BJ (cell line): ENCODE measurements at regions not wholly inside any gene's neighbourhood (a gene's known extent, or its start where the extent isn't known, plus 50 kb on each side); places are given as distances from the start of the nearest gene placed in this dataset.

Source experiments
- CTCF ChIA-PET: fragments of 350-600 bp; formaldehyde crosslinking; extraction: SDS; loops from one replicate; lab custom pipeline; 2021; ENCODE audit warnings: antibody characterized with exemption, inconsistent platforms; lab: Yijun Ruan, JAX
- POLR2A ChIA-PET: fragments of 300-600 bp; sonication (Branson Sonifier 250); formaldehyde crosslinking; extraction: SDS; loops from one replicate; lab custom pipeline; 2021; ENCODE audit warnings: antibody characterized with exemption; lab: Charles Lee
- DNase-seq: peaks from one replicate; pipeline ENCODE4 v3.0.0-alpha.2; 2011; ENCODE audit warnings: low read depth
- H3K27me3 ChIP-seq: 2 replicates; pipeline ENCODE4 v1.6.0; 2011; ENCODE audit warnings: low read length; ENCODE audit not compliant: control insufficient read depth, insufficient read depth
- H3K36me3 ChIP-seq: 2 replicates; pipeline ENCODE4 v1.5.1; 2011; ENCODE audit warnings: low read length; ENCODE audit not compliant: control insufficient read depth, insufficient read depth
- H3K4me3 ChIP-seq: 2 replicates; pipeline ENCODE4 v1.5.1; 2011; ENCODE audit warnings: low read depth, mild to moderate bottlenecking, control low read depth, low read length
- CTCF ChIP-seq: IDR thresholded peaks from 2 replicates; pipeline ENCODE4 v1.5.1; 2011; ENCODE audit warnings: low read depth, mild to moderate bottlenecking, control low read depth, inconsistent platforms, low read length, moderate library complexity; ENCODE audit not compliant: insufficient read depth

GRCh38 chr21:15568516-15568915, 161.3 kb upstream of the USP25 start:
- CTCF ChIA-PET: interaction anchor here (0.8 to 1.4 kb wide), 4 partner anchors 9 to 47 kb away, joined by 3 read pairs; no protein-coding TSS in a partner anchor
- Histone ChIP-seq H3K27me3 (no peaks in the 10 kb centered on the region), H3K4me3 (no peak overlapping the region), H3K36me3 (no peaks in the 10 kb centered on the region)
- TF ChIP-seq CTCF: no peak
- DNase-seq: no peak
- POLR2A ChIA-PET: no interaction called here

- H3K4me3 ChIP-seq: no peak overlapping the region
- no peak for TF ChIP-seq CTCF
- ChIA-PET CTCF (interaction anchor here (1.2 kb wide), 1 partner anchor 19 kb away, joined by 3 read pairs; no protein-coding TSS in a partner anchor), POLR2A (no interaction called here)
- no peaks in the 10 kb centered on the region for H3K27me3 ChIP-seq
- DNase-seq: no peak
- no peaks in the 10 kb centered on the region for H3K36me3 ChIP-seq
Measured at GRCh38 chr21:15586752-15587427, 142.9 kb upstream of the USP25 start.

- Histone ChIP-seq H3K4me3 (no peak overlapping the region), H3K27me3 (0 out of 2 replicates have a peak, but pooled peaks cover 1% of the 10 kb centered on the region), H3K36me3 (no peaks in the 10 kb centered on the region)
- ChIA-PET POLR2A (no interaction called here), CTCF (interaction anchor here (0.8 to 2.7 kb wide), 4 partner anchors 70 to 1332 kb away, joined by 3 to 11 read pairs (median 4); no protein-coding TSS in a partner anchor)
- no peak for DNase-seq
- peak; percentile 57 for TF ChIP-seq CTCF
Measured at GRCh38 chr21:15592271-15592860, 137.4 kb upstream of the USP25 start.

GRCh38 chr21:15592957-15593356, 136.8 kb upstream of the USP25 start:
- no peak overlapping the region for H3K4me3 ChIP-seq
- POLR2A ChIA-PET: no interaction called here
- H3K27me3 ChIP-seq: 0 out of 2 replicates have a peak, but pooled peaks cover 1% of the 10 kb centered on the region
- TF ChIP-seq CTCF: no peak
- DNase-seq: no peak
- CTCF ChIA-PET: interaction anchor here (0.8 to 2.7 kb wide), 4 partner anchors 72 to 1333 kb away, joined by 3 to 11 read pairs (median 4); no protein-coding TSS in a partner anchor
- no peaks in the 10 kb centered on the region for H3K36me3 ChIP-seq

GRCh38 chr21:15601390-15601789, 128.4 kb upstream of the USP25 start:
- CTCF ChIA-PET: interaction anchor here (1.6 kb wide), 1 partner anchor 15 kb away, joined by 3 read pairs; no protein-coding TSS in a partner anchor
- POLR2A ChIA-PET: no interaction called here
- no peak overlapping the region for H3K4me3 ChIP-seq
- DNase-seq: no peak
- no peaks in the 10 kb centered on the region for H3K27me3 ChIP-seq
- no peak for TF ChIP-seq CTCF
- H3K36me3 ChIP-seq: no peaks in the 10 kb centered on the region
